ENCODE measurements at regions not wholly inside any gene's neighbourhood (a gene's known extent, or its start where the extent isn't known, plus 50 kb on each side); places are given as distances from the start of the nearest gene placed in this dataset.

DNA sequence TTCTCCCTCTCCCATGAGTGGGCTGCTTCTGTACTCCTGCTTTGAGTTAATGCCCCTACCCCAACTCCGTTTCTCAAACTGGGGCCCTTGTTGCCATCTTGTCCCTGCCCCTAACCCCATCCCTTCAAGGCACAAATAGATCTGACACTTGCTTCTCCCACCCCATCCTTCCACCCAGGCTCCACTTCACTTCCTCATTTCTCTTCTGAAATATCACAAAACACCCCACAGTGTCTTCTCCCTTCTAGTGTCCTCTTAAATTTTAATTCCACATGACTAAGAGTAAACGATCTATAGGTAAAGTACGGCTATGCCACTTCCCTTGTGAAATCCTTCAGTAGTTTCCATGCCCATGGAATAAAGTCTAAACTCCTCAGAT lies 571.6 kb upstream of the NOX3 start:
- no peak for DNase-seq (ENCODE audit: low read depth)
- Histone ChIP-seq H3K4me3 (ENCODE audit: low read depth, low read length) (no peak overlapping the region), H3K36me3 (ENCODE audit: control insufficient read depth, insufficient read depth, low read length) (no peaks in the 10 kb centered on the region), H3K27me3 (ENCODE audit: control insufficient read depth, insufficient read depth, low read length) (no peaks in the 10 kb centered on the region)
- POLR2A ChIA-PET = no interaction called here
- CTCF ChIA-PET = no interaction called here
- TF ChIP-seq, protein P1, sequence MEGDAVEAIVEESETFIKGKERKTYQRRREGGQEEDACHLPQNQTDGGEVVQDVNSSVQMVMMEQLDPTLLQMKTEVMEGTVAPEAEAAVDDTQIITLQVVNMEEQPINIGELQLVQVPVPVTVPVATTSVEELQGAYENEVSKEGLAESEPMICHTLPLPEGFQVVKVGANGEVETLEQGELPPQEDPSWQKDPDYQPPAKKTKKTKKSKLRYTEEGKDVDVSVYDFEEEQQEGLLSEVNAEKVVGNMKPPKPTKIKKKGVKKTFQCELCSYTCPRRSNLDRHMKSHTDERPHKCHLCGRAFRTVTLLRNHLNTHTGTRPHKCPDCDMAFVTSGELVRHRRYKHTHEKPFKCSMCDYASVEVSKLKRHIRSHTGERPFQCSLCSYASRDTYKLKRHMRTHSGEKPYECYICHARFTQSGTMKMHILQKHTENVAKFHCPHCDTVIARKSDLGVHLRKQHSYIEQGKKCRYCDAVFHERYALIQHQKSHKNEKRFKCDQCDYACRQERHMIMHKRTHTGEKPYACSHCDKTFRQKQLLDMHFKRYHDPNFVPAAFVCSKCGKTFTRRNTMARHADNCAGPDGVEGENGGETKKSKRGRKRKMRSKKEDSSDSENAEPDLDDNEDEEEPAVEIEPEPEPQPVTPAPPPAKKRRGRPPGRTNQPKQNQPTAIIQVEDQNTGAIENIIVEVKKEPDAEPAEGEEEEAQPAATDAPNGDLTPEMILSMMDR (IDR thresholded peaks at IDR 0.05; ENCODE audit: insufficient read depth, low read depth, low read length) = no peak

DNA sequence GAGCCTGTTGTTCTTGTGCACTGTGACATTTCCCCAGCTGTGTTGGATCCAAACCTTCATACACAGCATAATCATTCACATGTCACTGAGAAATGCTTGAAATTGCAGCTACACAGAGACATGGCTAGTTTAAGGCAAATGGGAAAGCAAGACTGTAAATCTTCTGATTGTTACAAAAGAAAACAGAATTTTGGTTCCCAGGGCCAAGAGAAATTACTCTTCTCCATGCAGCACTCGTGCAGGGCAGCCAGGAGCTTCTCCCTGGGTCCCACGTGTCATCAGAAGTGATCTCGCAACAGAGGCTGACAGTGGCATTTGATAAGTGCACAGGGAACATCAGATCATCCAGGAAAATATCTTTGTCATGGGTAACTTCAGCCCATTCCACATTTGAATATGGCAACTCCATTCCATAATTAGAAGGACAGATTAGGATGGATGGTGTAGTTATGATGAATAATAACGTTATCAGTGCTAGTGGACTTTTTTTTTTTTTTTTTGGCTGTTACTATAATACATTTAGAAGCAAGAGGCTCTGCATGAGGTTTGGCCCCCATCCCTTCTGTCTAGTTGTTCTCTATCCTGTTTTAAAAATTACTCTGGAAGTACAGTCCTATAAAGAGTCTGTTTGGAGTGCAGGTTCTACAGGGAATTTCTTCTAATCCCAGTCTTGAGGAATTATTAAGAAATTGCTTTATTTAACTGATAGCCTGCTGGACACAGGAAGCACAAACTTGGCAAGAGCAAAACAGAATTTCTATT lies 571.0 kb upstream of the NOX3 start:
- CTCF ChIA-PET = no interaction called here
- POLR2A ChIA-PET = no interaction called here
- TF ChIP-seq, protein P1 (IDR thresholded peaks at IDR 0.05; ENCODE audit: insufficient read depth, low read depth, low read length) = no peak

DNA sequence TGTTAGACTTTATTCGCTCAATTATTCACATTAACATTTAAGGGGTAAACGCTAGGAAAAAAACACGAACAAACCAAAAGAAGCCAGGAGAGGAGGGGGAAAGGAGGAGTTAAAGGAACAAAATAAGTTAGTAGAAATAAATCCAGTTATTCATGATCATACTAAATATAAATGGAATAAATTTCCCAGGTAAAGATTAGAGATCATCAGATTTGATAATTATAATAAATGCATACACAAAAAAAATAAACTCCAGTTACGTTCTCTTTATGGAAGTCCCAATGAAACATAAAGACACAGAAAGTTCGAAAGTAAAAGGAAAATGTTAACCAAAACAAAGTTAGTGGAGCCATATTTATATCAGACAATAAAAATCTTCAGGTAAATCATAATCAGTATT lies 568.7 kb upstream of the NOX3 start:
- no peaks in the 10 kb centered on the region for H3K27me3 ChIP-seq (ENCODE audit: control insufficient read depth, insufficient read depth, low read length)
- DNase-seq (ENCODE audit: low read depth) = no peak
- no peak overlapping the region for H3K4me3 ChIP-seq (ENCODE audit: low read depth, low read length)
- ChIA-PET CTCF (no interaction called here), POLR2A (no interaction called here)
- no peaks in the 10 kb centered on the region for H3K36me3 ChIP-seq (ENCODE audit: control insufficient read depth, insufficient read depth, low read length)
- TF ChIP-seq, protein P1 (IDR thresholded peaks at IDR 0.05; ENCODE audit: insufficient read depth, low read depth, low read length) = no peak

More for the DNA sequence above, 571.0 kb upstream of the NOX3 start:
- Histone ChIP-seq H3K4me3 (ENCODE audit: low read depth, low read length) (no peak overlapping the region), H3K27me3 (ENCODE audit: control insufficient read depth, insufficient read depth, low read length) (no peaks in the 10 kb centered on the region), H3K36me3 (ENCODE audit: control insufficient read depth, insufficient read depth, low read length) (no peaks in the 10 kb centered on the region)
- no peak for DNase-seq (ENCODE audit: low read depth)

DNA sequence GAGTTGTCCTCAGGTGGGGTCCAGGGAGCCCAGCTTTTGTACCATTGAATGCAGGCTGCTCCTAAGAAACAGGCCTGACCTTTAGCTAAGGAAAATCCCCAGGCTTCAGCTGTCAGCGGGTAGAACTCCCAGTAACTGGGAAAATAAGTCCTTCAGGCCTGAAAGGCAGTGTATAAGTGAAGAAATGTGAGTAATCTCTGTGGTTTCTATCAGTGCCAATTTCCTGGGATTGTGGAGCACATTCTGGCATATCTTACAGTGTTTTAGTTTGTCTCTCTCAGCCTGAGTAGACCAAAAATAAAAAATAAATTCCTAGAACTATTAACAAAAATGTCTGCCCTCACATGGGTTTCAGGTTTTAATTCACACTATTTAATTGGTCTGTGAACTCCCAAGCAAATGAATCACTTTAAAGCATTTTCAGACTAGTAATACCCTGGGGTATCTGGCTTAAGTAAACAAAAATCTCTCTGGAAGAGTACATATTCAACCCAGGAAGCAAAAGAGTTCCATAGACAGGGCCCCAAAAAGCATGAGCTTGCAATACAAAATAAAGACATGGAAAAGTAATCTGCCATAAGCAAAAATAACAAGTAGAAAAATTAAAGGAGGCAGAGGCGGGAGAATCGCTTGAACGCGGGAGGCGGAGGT lies 566.2 kb upstream of the NOX3 start:
- peak; percentile 29 for DNase-seq (ENCODE audit: low read depth)
- TF ChIP-seq, protein P1 (IDR thresholded peaks at IDR 0.05; ENCODE audit: insufficient read depth, low read depth, low read length) = no peak
- POLR2A ChIA-PET = no interaction called here
- CTCF ChIA-PET = no interaction called here
- no peaks in the 10 kb centered on the region for H3K36me3 ChIP-seq (ENCODE audit: control insufficient read depth, insufficient read depth, low read length)
- H3K4me3 ChIP-seq (ENCODE audit: low read depth, low read length) = no peak overlapping the region
- H3K27me3 ChIP-seq (ENCODE audit: control insufficient read depth, insufficient read depth, low read length) = no peaks in the 10 kb centered on the region

DNA sequence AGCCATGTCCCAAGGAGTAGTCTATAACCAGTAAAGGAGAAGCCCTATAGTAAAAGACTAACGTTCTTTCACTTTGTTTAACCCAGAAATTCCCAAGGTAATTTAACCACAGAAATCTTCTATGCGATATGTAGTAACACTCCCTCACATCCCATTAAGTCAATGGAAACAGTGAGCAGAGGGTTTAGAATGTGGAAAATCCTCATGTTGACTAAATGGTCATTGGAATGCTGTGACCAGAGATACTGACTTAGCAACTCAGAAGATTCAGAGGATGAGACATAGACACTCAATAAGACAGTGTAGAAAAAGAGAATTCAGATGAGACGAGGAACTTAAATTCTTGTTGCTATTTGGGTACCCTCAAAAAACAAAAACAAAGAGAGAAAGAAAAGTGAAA lies 562.2 kb upstream of the NOX3 start:
- no peak for DNase-seq (ENCODE audit: low read depth)
- Histone ChIP-seq H3K36me3 (ENCODE audit: control insufficient read depth, insufficient read depth, low read length) (no peaks in the 10 kb centered on the region), H3K4me3 (ENCODE audit: low read depth, low read length) (no peak overlapping the region), H3K27me3 (ENCODE audit: control insufficient read depth, insufficient read depth, low read length) (no peaks in the 10 kb centered on the region)
- POLR2A ChIA-PET = no interaction called here
- TF ChIP-seq, protein P1 (IDR thresholded peaks at IDR 0.05; ENCODE audit: insufficient read depth, low read depth, low read length) = no peak
- CTCF ChIA-PET = no interaction called here
